ENCODE measurements at regions not wholly inside any gene's neighbourhood (a gene's known extent, or its start where the extent isn't known, plus 50 kb on each side); places are given as distances from the start of the nearest gene placed in this dataset.

DNA sequence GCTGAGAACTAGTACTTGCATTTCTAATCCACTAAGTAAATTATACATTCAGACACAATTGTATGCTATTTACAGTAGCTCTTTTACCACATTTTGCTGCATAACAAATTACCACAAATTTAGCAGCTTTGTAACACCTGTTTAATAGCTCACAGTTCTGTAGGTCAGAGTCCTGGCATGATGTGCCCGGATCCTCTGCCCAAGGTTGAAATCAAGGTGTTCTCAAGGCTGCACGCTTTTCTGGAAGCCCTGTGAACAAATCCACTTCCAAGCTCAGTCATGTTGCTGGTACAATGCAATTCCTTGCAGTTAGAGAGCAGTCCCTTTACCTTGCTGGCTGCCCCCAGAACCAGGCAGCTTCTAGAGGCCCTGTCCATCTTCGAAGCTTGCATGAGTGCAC lies 716.0 kb downstream of the HACE1 start (continued):
- TF ChIP-seq, protein P1, sequence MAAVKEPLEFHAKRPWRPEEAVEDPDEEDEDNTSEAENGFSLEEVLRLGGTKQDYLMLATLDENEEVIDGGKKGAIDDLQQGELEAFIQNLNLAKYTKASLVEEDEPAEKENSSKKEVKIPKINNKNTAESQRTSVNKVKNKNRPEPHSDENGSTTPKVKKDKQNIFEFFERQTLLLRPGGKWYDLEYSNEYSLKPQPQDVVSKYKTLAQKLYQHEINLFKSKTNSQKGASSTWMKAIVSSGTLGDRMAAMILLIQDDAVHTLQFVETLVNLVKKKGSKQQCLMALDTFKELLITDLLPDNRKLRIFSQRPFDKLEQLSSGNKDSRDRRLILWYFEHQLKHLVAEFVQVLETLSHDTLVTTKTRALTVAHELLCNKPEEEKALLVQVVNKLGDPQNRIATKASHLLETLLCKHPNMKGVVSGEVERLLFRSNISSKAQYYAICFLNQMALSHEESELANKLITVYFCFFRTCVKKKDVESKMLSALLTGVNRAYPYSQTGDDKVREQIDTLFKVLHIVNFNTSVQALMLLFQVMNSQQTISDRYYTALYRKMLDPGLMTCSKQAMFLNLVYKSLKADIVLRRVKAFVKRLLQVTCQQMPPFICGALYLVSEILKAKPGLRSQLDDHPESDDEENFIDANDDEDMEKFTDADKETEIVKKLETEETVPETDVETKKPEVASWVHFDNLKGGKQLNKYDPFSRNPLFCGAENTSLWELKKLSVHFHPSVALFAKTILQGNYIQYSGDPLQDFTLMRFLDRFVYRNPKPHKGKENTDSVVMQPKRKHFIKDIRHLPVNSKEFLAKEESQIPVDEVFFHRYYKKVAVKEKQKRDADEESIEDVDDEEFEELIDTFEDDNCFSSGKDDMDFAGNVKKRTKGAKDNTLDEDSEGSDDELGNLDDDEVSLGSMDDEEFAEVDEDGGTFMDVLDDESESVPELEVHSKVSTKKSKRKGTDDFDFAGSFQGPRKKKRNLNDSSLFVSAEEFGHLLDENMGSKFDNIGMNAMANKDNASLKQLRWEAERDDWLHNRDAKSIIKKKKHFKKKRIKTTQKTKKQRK (IDR thresholded peaks at IDR 0.05; ENCODE audit: low read depth, low read length), result no peak
- TF ChIP-seq ZNF24 (IDR thresholded peaks at IDR 0.05), result no peak
- TF ChIP-seq, protein P2, sequence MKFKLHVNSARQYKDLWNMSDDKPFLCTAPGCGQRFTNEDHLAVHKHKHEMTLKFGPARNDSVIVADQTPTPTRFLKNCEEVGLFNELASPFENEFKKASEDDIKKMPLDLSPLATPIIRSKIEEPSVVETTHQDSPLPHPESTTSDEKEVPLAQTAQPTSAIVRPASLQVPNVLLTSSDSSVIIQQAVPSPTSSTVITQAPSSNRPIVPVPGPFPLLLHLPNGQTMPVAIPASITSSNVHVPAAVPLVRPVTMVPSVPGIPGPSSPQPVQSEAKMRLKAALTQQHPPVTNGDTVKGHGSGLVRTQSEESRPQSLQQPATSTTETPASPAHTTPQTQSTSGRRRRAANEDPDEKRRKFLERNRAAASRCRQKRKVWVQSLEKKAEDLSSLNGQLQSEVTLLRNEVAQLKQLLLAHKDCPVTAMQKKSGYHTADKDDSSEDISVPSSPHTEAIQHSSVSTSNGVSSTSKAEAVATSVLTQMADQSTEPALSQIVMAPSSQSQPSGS (IDR thresholded peaks at IDR 0.05; ENCODE audit: low read length), result no peak
- TF ChIP-seq CEBPB (IDR thresholded peaks at IDR 0.05; ENCODE audit: borderline replicate concordance in 1 of 2, low read depth in 2 of 2, low read length in 2 of 2), result no peak
- no peak for TF ChIP-seq SPI1 (IDR thresholded peaks at IDR 0.05; ENCODE audit: borderline replicate concordance, insufficient read depth, low read depth, low read length)
- no peak for TF ChIP-seq CBFB (IDR thresholded peaks at IDR 0.05; ENCODE audit: low read depth)
- TF ChIP-seq, protein P3, sequence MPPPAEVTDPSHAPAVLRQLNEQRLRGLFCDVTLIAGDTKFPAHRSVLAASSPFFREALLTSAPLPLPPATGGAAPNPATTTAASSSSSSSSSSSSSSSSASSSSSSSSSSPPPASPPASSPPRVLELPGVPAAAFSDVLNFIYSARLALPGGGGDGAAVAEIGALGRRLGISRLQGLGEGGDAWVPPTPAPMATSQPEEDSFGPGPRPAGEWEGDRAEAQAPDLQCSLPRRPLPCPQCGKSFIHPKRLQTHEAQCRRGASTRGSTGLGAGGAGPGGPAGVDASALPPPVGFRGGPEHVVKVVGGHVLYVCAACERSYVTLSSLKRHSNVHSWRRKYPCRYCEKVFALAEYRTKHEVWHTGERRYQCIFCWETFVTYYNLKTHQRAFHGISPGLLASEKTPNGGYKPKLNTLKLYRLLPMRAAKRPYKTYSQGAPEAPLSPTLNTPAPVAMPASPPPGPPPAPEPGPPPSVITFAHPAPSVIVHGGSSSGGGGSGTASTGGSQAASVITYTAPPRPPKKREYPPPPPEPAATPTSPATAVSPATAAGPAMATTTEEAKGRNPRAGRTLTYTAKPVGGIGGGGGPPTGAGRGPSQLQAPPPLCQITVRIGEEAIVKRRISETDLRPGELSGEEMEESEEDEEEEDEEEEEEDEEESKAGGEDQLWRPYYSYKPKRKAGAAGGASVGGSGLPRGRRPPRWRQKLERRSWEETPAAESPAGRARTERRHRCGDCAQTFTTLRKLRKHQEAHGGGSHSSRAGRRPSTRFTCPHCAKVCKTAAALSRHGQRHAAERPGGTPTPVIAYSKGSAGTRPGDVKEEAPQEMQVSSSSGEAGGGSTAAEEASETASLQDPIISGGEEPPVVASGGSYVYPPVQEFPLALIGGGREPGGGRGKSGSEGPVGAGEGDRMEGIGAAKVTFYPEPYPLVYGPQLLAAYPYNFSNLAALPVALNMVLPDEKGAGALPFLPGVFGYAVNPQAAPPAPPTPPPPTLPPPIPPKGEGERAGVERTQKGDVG (CRISPR knock-in tag; IDR thresholded peaks at IDR 0.05), result no peak
- TF ChIP-seq, protein P4, sequence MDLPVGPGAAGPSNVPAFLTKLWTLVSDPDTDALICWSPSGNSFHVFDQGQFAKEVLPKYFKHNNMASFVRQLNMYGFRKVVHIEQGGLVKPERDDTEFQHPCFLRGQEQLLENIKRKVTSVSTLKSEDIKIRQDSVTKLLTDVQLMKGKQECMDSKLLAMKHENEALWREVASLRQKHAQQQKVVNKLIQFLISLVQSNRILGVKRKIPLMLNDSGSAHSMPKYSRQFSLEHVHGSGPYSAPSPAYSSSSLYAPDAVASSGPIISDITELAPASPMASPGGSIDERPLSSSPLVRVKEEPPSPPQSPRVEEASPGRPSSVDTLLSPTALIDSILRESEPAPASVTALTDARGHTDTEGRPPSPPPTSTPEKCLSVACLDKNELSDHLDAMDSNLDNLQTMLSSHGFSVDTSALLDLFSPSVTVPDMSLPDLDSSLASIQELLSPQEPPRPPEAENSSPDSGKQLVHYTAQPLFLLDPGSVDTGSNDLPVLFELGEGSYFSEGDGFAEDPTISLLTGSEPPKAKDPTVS (IDR thresholded peaks at IDR 0.05; ENCODE audit: low read depth, low read length), result no peak
